ENCODE measurements at regions not wholly inside any gene's neighbourhood (a gene's known extent, or its start where the extent isn't known, plus 50 kb on each side); places are given as distances from the start of the nearest gene placed in this dataset.
"Not testable (repeated sequence)": the region's sequence is repeated elsewhere in the genome, so short reads cannot be mapped to it uniquely, and the experiment has no call there.

GRCh38 chr19:20276732-20277082 is 109.7 kb downstream of the ZNF486 start:
- H3K27me3 ChIP-seq (ENCODE audit: insufficient read depth, low read length, poor library complexity, severe bottlenecking); H3K27ac ChIP-seq (ENCODE audit: low read depth, low read length); H3K36me3 Mint-ChIP-seq; DNase-seq; H3K4me3 Mint-ChIP-seq; POLR2A ChIA-PET; H3K9me3 ChIP-seq (ENCODE audit: low read length); H3K4me3 ChIP-seq (ENCODE audit: low read length); H3K9me3 Mint-ChIP-seq; H3K27me3 Mint-ChIP-seq; H3K36me3 ChIP-seq (ENCODE audit: insufficient read depth, low read length); H3K4me1 ChIP-seq (ENCODE audit: insufficient read depth, low read length): not testable (repeated sequence)
- CTCF ChIA-PET, result interaction anchor here (1.7 to 4.8 kb wide), 2 partner anchors 39 to 279 kb away, joined by 4 to 39 read pairs; no protein-coding TSS in a partner anchor
- peaks cover 0 to 13% (median 4%) of the 10 kb centered on the region in 3 donors for H3K4me1 Mint-ChIP-seq
- H3K27ac Mint-ChIP-seq, result peak overlapping the region in 1 of 8 donors; percentile 19

GRCh38 chr19:20276011-20276731 is 109.2 kb downstream of the ZNF486 start:
- Mint-ChIP-seq H3K4me3 (no peak overlapping the region), H3K9me3 (no peaks in the 10 kb centered on the region), H3K4me1 (peaks cover 0 to 13% (median 4%) of the 10 kb centered on the region in 3 donors), H3K27me3 (peaks cover 0 to 5% of the 10 kb centered on the region in 2 donors), H3K36me3 (no peaks in the 10 kb centered on the region), H3K27ac (no peak overlapping the region)
- no peaks in the 10 kb centered on the region for H3K27me3 ChIP-seq (ENCODE audit: insufficient read depth, low read length, poor library complexity, severe bottlenecking)
- H3K4me3 ChIP-seq (ENCODE audit: low read length), result no peak overlapping the region
- no peaks in the 10 kb centered on the region for H3K9me3 ChIP-seq (ENCODE audit: low read length)
- no peaks in the 10 kb centered on the region for H3K36me3 ChIP-seq (ENCODE audit: insufficient read depth, low read length)
- H3K27ac ChIP-seq (ENCODE audit: low read depth, low read length), result no peak overlapping the region
- H3K4me1 ChIP-seq (ENCODE audit: insufficient read depth, low read length), result no peaks in the 10 kb centered on the region
- DNase-seq, result no peak
- POLR2A ChIA-PET, result no interaction called here
- CTCF ChIA-PET, result interaction anchor here (1.7 to 4.8 kb wide), 2 partner anchors 38 to 279 kb away, joined by 4 to 39 read pairs; no protein-coding TSS in a partner anchor

GRCh38 chr19:20273951-20274570 is 107.0 kb downstream of the ZNF486 start:
- CTCF ChIA-PET, result interaction anchor here (1.5 kb wide), 1 partner anchor 276 kb away, joined by 9 read pairs; no protein-coding TSS in a partner anchor

GRCh38 chr19:20273376-20273775 is 106.4 kb downstream of the ZNF486 start:
- H3K27ac ChIP-seq (ENCODE audit: low read depth, low read length), result no peak overlapping the region
- no peak overlapping the region for H3K4me3 ChIP-seq (ENCODE audit: low read length)
- DNase-seq, result no peak
- Mint-ChIP-seq H3K9me3 (no peaks in the 10 kb centered on the region), H3K4me1 (peaks cover 0 to 11% (median 2%) of the 10 kb centered on the region in 3 donors), H3K4me3 (no peak overlapping the region), H3K27me3 (peaks cover 0 to 6% of the 10 kb centered on the region in 2 donors), H3K27ac (no peak overlapping the region), H3K36me3 (no peaks in the 10 kb centered on the region)
- no peaks in the 10 kb centered on the region for H3K9me3 ChIP-seq (ENCODE audit: low read length)
- CTCF ChIA-PET, result interaction anchor here (1.5 kb wide), 1 partner anchor 276 kb away, joined by 9 read pairs; no protein-coding TSS in a partner anchor
- H3K4me1 ChIP-seq (ENCODE audit: insufficient read depth, low read length), result no peaks in the 10 kb centered on the region
- POLR2A ChIA-PET, result no interaction called here
- H3K27me3 ChIP-seq (ENCODE audit: insufficient read depth, low read length, poor library complexity, severe bottlenecking), result no peaks in the 10 kb centered on the region
- no peaks in the 10 kb centered on the region for H3K36me3 ChIP-seq (ENCODE audit: insufficient read depth, low read length)

More at GRCh38 chr19:20273951-20274570, 107.0 kb downstream of the ZNF486 start:
- Histone ChIP-seq H3K4me1 (ENCODE audit: insufficient read depth, low read length) (no peaks in the 10 kb centered on the region), H3K27ac (ENCODE audit: low read depth, low read length) (no peak overlapping the region), H3K27me3 (ENCODE audit: insufficient read depth, low read length, poor library complexity, severe bottlenecking) (no peaks in the 10 kb centered on the region), H3K36me3 (ENCODE audit: insufficient read depth, low read length) (no peaks in the 10 kb centered on the region), H3K9me3 (ENCODE audit: low read length) (no peaks in the 10 kb centered on the region), H3K4me3 (ENCODE audit: low read length) (no peak overlapping the region)
- POLR2A ChIA-PET, result interaction anchor here (0.8 kb wide), 1 partner anchor 667 kb away, joined by 4 read pairs; no protein-coding TSS in a partner anchor
- Mint-ChIP-seq H3K4me1 (peaks cover 0 to 13% (median 4%) of the 10 kb centered on the region in 3 donors), H3K36me3 (no peaks in the 10 kb centered on the region), H3K27ac (no peak overlapping the region), H3K4me3 (no peak overlapping the region), H3K27me3 (peaks cover 0 to 6% of the 10 kb centered on the region in 2 donors), H3K9me3 (no peaks in the 10 kb centered on the region)
- DNase-seq, result no peak

- H3K4me3 ChIP-seq (ENCODE audit: low read length); H3K27me3 ChIP-seq (ENCODE audit: insufficient read depth, low read length, poor library complexity, severe bottlenecking); H3K27me3 Mint-ChIP-seq; H3K4me3 Mint-ChIP-seq; H3K36me3 Mint-ChIP-seq; H3K27ac Mint-ChIP-seq; H3K4me1 Mint-ChIP-seq; CTCF ChIA-PET; H3K4me1 ChIP-seq (ENCODE audit: insufficient read depth, low read length); POLR2A ChIA-PET; H3K27ac ChIP-seq (ENCODE audit: low read depth, low read length); H3K9me3 Mint-ChIP-seq; H3K36me3 ChIP-seq (ENCODE audit: insufficient read depth, low read length); DNase-seq; H3K9me3 ChIP-seq (ENCODE audit: low read length): not testable (repeated sequence)
Observed at GRCh38 chr19:20272627-20273010, 105.6 kb downstream of the ZNF486 start.

GRCh38 chr19:20271927-20272626 is 105.1 kb downstream of the ZNF486 start:
- H3K4me3 ChIP-seq (ENCODE audit: low read length); H3K4me1 ChIP-seq (ENCODE audit: insufficient read depth, low read length); POLR2A ChIA-PET; CTCF ChIA-PET; H3K27me3 Mint-ChIP-seq; H3K36me3 Mint-ChIP-seq; DNase-seq; H3K27ac ChIP-seq (ENCODE audit: low read depth, low read length); H3K4me3 Mint-ChIP-seq; H3K27ac Mint-ChIP-seq; H3K9me3 ChIP-seq (ENCODE audit: low read length); H3K9me3 Mint-ChIP-seq; H3K36me3 ChIP-seq (ENCODE audit: insufficient read depth, low read length); H3K27me3 ChIP-seq (ENCODE audit: insufficient read depth, low read length, poor library complexity, severe bottlenecking); H3K4me1 Mint-ChIP-seq: not testable (repeated sequence)

GRCh38 chr19:20271215-20271926 is 104.4 kb downstream of the ZNF486 start:
- POLR2A ChIA-PET, result no interaction called here
- Histone ChIP-seq H3K27me3 (ENCODE audit: insufficient read depth, low read length, poor library complexity, severe bottlenecking) (no peaks in the 10 kb centered on the region), H3K27ac (ENCODE audit: low read depth, low read length) (no peak overlapping the region), H3K4me3 (ENCODE audit: low read length) (no peak overlapping the region), H3K9me3 (ENCODE audit: low read length) (no peaks in the 10 kb centered on the region), H3K4me1 (ENCODE audit: insufficient read depth, low read length) (no peaks in the 10 kb centered on the region), H3K36me3 (ENCODE audit: insufficient read depth, low read length) (no peaks in the 10 kb centered on the region)
- Mint-ChIP-seq H3K4me3 (no peak overlapping the region), H3K9me3 (no peaks in the 10 kb centered on the region), H3K27me3 (peaks cover 6 to 7% of the 10 kb centered on the region in 2 donors), H3K27ac (no peak overlapping the region), H3K4me1 (no peaks in the 10 kb centered on the region), H3K36me3 (no peaks in the 10 kb centered on the region)
- CTCF ChIA-PET, result no interaction called here
- DNase-seq, result no peak

GRCh38 chr19:20269461-20269860 is 102.4 kb downstream of the ZNF486 start:
- ChIA-PET CTCF (no interaction called here), POLR2A (no interaction called here)
- no peak overlapping the region for H3K27ac Mint-ChIP-seq
- H3K27me3 Mint-ChIP-seq, result peaks cover 6 to 7% of the 10 kb centered on the region in 2 donors
- no peaks in the 10 kb centered on the region for H3K9me3 Mint-ChIP-seq
- H3K36me3 Mint-ChIP-seq, result peaks cover 0 to 1% (median 0%) of the 10 kb centered on the region in 3 donors
- no peak overlapping the region for H3K27ac ChIP-seq (ENCODE audit: low read depth, low read length)
- no peak overlapping the region for H3K4me3 Mint-ChIP-seq
- H3K36me3 ChIP-seq (ENCODE audit: insufficient read depth, low read length), result no peaks in the 10 kb centered on the region
- no peaks in the 10 kb centered on the region for H3K9me3 ChIP-seq (ENCODE audit: low read length)
- H3K4me1 ChIP-seq (ENCODE audit: insufficient read depth, low read length), result no peaks in the 10 kb centered on the region
- no peak overlapping the region for H3K4me3 ChIP-seq (ENCODE audit: low read length)
- no peaks in the 10 kb centered on the region for H3K27me3 ChIP-seq (ENCODE audit: insufficient read depth, low read length, poor library complexity, severe bottlenecking)
- no peaks in the 10 kb centered on the region for H3K4me1 Mint-ChIP-seq
- no peak for DNase-seq
